GM12878 (cell line): ENCODE measurements at regions not wholly inside any gene's neighbourhood (a gene's known extent, or its start where the extent isn't known, plus 50 kb on each side); places are given as distances from the start of the nearest gene placed in this dataset.

Experiments used
- ATAC-seq: fragments of 200-7000 bp; cut with Tn5 transposase; 3 replicates; pipeline ENCODE4 v1.9.1; 2020; ENCODE audit warnings: mild to moderate bottlenecking, moderate library complexity
- BruUV-seq: library from RNA; stranded (reverse); fragments of 400-500 nt; replicated peaks from 2 replicates; lab custom pipeline; 2021; lab: Mats Ljungman, UMichigan
- CTCF ChIA-PET: fragments of 300-600 bp; sonication (Branson Sonifier 250); formaldehyde crosslinking; extraction: SDS; loops from one replicate; lab custom pipeline; 2021; ENCODE audit warnings: inconsistent platforms; lab: Yijun Ruan, JAX
- POLR2A ChIA-PET: fragments of 350-600 bp; formaldehyde crosslinking; extraction: SDS; loops from one replicate; lab custom pipeline; 2021; ENCODE audit warnings: inconsistent platforms; lab: Charles Lee
- RAD21 ChIA-PET: fragments of 300-600 bp; sonication (Branson Sonifier 250); formaldehyde crosslinking; loops from one replicate; lab custom pipeline; 2023; ENCODE audit warnings: antibody characterized with exemption; ENCODE audit not compliant: unreplicated experiment; lab: Charles Lee
- SMC1A ChIA-PET: fragments of 300-600 bp; sonication (Branson Sonifier 250); formaldehyde crosslinking; loops from one replicate; lab custom pipeline; 2023; ENCODE audit not compliant: unreplicated experiment, uncharacterized antibody; lab: Charles Lee
- DNase-seq: peaks from one replicate; pipeline ENCODE4 v3.0.0-alpha.2; 2011; ENCODE audit warnings: low read depth, low spot score
- FAIRE-seq: peaks from 3 replicates; lab custom pipeline; 2011; peaks lifted over from hg19 to GRCh38; lab: Jason Lieb, UNC
- H2AFZ ChIP-seq: 2 replicates; pipeline ENCODE4 v1.6.0; 2011; ENCODE audit warnings: low read depth, low read length, control low read depth; ENCODE audit not compliant: control insufficient read depth
- H3K27ac ChIP-seq: 2 replicates; pipeline ENCODE4 v1.5.1; 2011; ENCODE audit warnings: control low read depth; ENCODE audit not compliant: control insufficient read depth, insufficient read depth
- H3K27me3 ChIP-seq, 2 experiments: replicated peaks in 1 of 2; 2 replicates each; pipeline versions ENCODE4 v1.6.0 to v1.6.1; 2011; ENCODE audit warnings: low read length in 1 of 2; ENCODE audit not compliant: control insufficient read depth in 2 of 2, insufficient read depth in 2 of 2
- H3K36me3 ChIP-seq, 2 experiments: 2 replicates each; pipeline ENCODE4 v1.5.1; 2011; ENCODE audit warnings: low read length in 1 of 2; ENCODE audit not compliant: control insufficient read depth in 2 of 2, insufficient read depth in 2 of 2
- H3K4me1 ChIP-seq: 2 replicates; pipeline ENCODE4 v1.6.1; 2011; ENCODE audit warnings: mild to moderate bottlenecking, low read length, moderate library complexity, mixed read lengths; ENCODE audit not compliant: control insufficient read depth, insufficient read depth
- H3K4me2 ChIP-seq: 2 replicates; pipeline ENCODE4 v1.6.0; 2011; ENCODE audit warnings: control low read depth; ENCODE audit not compliant: control insufficient read depth, insufficient read depth
- H3K4me3 ChIP-seq: fragments of 200-600 bp; sonication (generic); 2 replicates; pipeline ENCODE4 v1.5.1; 2016
- H3K79me2 ChIP-seq: 2 replicates; pipeline ENCODE4 v1.6.0; 2011; ENCODE audit warnings: low read length; ENCODE audit not compliant: control insufficient read depth, insufficient read depth
- H3K9ac ChIP-seq: 2 replicates; pipeline ENCODE4 v1.8.0; 2011; ENCODE audit warnings: low read length, control low read depth, mixed read lengths; ENCODE audit not compliant: control insufficient read depth, insufficient read depth
- H3K9me3 ChIP-seq: replicated peaks from 3 replicates; pipeline ENCODE4 v1.5.1; 2011; ENCODE audit warnings: mild to moderate bottlenecking, low read length; ENCODE audit not compliant: control insufficient read depth, insufficient read depth
- H4K20me1 ChIP-seq: 2 replicates; pipeline ENCODE4 v1.6.0; 2011; ENCODE audit not compliant: control insufficient read depth, insufficient read depth
- CEBPB ChIP-seq, 2 experiments: fragments of 150-350 bp in 1 of 2; IDR thresholded peaks; 2 replicates each; pipeline ENCODE4 v1.6.1; 2012 to 2014; ENCODE audit warnings: low read depth in 2 of 2, low read length in 2 of 2, borderline replicate concordance in 1 of 2, inconsistent platforms in 1 of 2
- IKZF1 ChIP-seq: fragments of 450-650 bp; conservative IDR thresholded peaks from 2 replicates; pipeline ENCODE4 v1.6.1; 2017; ENCODE audit warnings: antibody characterized with exemption, mild to moderate bottlenecking
- NFYB ChIP-seq: IDR thresholded peaks from 2 replicates; pipeline ENCODE4 v1.6.1; 2011; ENCODE audit warnings: low read depth, mild to moderate bottlenecking, low read length, improper control_type of control experiment, moderate library complexity; ENCODE audit not compliant: insufficient read depth
- POU2F2 ChIP-seq: IDR thresholded peaks from 3 replicates; pipeline ENCODE4 v1.6.1; 2011; ENCODE audit warnings: low read depth, mild to moderate bottlenecking, low read length, borderline replicate concordance
- RUNX3 ChIP-seq: IDR thresholded peaks from 2 replicates; pipeline ENCODE4 v1.6.1; 2012; ENCODE audit warnings: low read length, inconsistent platforms
- SIX5 ChIP-seq: IDR thresholded peaks from 2 replicates; pipeline ENCODE4 v1.6.1; 2011; ENCODE audit warnings: mild to moderate bottlenecking, low read depth, low read length, moderate library complexity; ENCODE audit not compliant: severe bottlenecking
- SMAD1 ChIP-seq: fragments of 450-650 bp; IDR thresholded peaks from 2 replicates; pipeline ENCODE4 v1.6.1; 2018; ENCODE audit warnings: mild to moderate bottlenecking, low read depth; ENCODE audit not compliant: partially characterized antibody
- SP1 ChIP-seq: IDR thresholded peaks from one replicate; pipeline ENCODE4 v1.6.1; 2011; ENCODE audit warnings: low read depth, low read length
- SPI1 ChIP-seq: IDR thresholded peaks from 2 replicates; pipeline ENCODE4 v1.6.1; 2011; ENCODE audit warnings: low read depth, mild to moderate bottlenecking, low read length, moderate library complexity, borderline replicate concordance; ENCODE audit not compliant: insufficient read depth
- STAT1 ChIP-seq: fragments of 450-650 bp; conservative IDR thresholded peaks from 2 replicates; pipeline ENCODE4 v1.6.1; 2014; ENCODE audit warnings: antibody characterized with exemption, mild to moderate bottlenecking
- ZSCAN29 ChIP-seq: fragments of 450-650 bp; IDR thresholded peaks from 2 replicates; pipeline ENCODE4 v1.6.1; 2017; ENCODE audit warnings: mild to moderate bottlenecking, moderate library complexity
- ZZZ3 ChIP-seq: IDR thresholded peaks from 2 replicates; pipeline ENCODE4 v1.6.1; 2011; ENCODE audit warnings: low read depth; ENCODE audit not compliant: control insufficient read depth, insufficient read length
- in situ Hi-C: fragments of 300-500 bp; cut with MboI; formaldehyde crosslinking; loops from 9 replicates; pipeline ENCODE4 v1.14.3; 2018; ENCODE audit warnings: mixed read lengths
- intact Hi-C: fragments of 100-400 bp; cut with micrococcal nuclease; formaldehyde crosslinking; loops from one replicate; pipeline ENCODE4 v1.14.2; 2022; ENCODE audit not compliant: unreplicated experiment
- TF ChIP-seq, protein P1 (sequence below): fragments of 450-650 bp; IDR thresholded peaks from 2 replicates; pipeline ENCODE4 v1.6.1; 2018; ENCODE audit warnings: borderline replicate concordance, mild to moderate bottlenecking; ENCODE audit not compliant: partially characterized antibody
- TF ChIP-seq, protein P2 (sequence below): IDR thresholded peaks from 2 replicates; pipeline ENCODE4 v1.6.1; 2012; ENCODE audit warnings: low read depth, low read length, improper control_type of control experiment
- TF ChIP-seq, protein P3 (sequence below): fragments of 150-350 bp; IDR thresholded peaks from 2 replicates; pipeline ENCODE4 v1.6.1; 2014; ENCODE audit warnings: mild to moderate bottlenecking, low read depth, low read length
- TF ChIP-seq, protein P4 (sequence below): fragments of 450-650 bp; IDR thresholded peaks from 2 replicates; pipeline ENCODE4 v1.6.1; 2016; ENCODE audit warnings: mild to moderate bottlenecking, moderate library complexity, borderline replicate concordance
- TF ChIP-seq, protein P5 (sequence below): IDR thresholded peaks from 2 replicates; pipeline ENCODE4 v1.6.1; 2012; ENCODE audit warnings: low read depth, low read length, improper control_type of control experiment

DNA sequence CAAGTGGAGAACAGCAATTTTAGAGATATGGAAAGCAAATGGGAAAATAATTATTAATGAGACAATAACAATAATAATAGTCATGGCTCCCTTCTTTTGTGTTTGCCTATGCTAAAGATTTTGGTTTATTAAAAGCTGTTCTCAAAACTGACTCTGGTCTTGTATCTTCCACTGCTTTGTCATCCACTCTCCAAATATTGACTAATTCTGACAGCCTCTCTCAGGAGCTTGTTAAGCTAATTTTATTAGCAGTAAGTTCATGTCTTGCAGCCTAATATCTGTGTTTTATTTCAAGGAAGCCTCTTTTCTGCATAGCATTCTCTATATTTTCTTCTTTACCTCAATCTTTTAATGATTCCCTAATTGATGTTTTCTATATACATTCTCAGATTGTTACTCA lies 1419.8 kb downstream of the ARAP2 start:
- DNase-seq: no peak
- ChIA-PET POLR2A (no interaction called here), CTCF (no interaction called here), RAD21 (no interaction called here), SMC1A (no interaction called here)
- ATAC-seq: no peak
- Histone ChIP-seq H3K27ac (no peak overlapping the region), H4K20me1 (no peaks in the 10 kb centered on the region), H3K4me3 (no peak overlapping the region), H3K4me2 (no peak overlapping the region), H3K27me3 (no peaks in the 10 kb centered on the region), H3K9me3 (no peaks in the 10 kb centered on the region), H3K9ac (no peak overlapping the region), H3K36me3 (no peaks in the 10 kb centered on the region), H3K4me1 (no peaks in the 10 kb centered on the region), H2AFZ (no peak overlapping the region), H3K79me2 (no peaks in the 10 kb centered on the region)
- intact Hi-C loops: no loop called here
- BruUV-seq: no TSS peak
- FAIRE-seq: no peak
- TF ChIP-seq NFYB: no peak
- TF ChIP-seq RUNX3: no peak
- TF ChIP-seq, protein P1, sequence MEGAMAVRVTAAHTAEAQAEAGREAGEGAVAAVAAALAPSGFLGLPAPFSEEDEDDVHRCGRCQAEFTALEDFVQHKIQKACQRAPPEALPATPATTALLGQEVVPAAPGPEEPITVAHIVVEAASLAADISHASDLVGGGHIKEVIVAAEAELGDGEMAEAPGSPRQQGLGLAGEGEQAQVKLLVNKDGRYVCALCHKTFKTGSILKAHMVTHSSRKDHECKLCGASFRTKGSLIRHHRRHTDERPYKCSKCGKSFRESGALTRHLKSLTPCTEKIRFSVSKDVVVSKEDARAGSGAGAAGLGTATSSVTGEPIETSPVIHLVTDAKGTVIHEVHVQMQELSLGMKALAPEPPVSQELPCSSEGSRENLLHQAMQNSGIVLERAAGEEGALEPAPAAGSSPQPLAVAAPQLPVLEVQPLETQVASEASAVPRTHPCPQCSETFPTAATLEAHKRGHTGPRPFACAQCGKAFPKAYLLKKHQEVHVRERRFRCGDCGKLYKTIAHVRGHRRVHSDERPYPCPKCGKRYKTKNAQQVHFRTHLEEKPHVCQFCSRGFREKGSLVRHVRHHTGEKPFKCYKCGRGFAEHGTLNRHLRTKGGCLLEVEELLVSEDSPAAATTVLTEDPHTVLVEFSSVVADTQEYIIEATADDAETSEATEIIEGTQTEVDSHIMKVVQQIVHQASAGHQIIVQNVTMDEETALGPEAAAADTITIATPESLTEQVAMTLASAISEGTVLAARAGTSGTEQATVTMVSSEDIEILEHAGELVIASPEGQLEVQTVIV: no peak
- TF ChIP-seq ZSCAN29: no peak
- TF ChIP-seq ZZZ3: no peak
- TF ChIP-seq STAT1: no peak
- TF ChIP-seq, protein P2, sequence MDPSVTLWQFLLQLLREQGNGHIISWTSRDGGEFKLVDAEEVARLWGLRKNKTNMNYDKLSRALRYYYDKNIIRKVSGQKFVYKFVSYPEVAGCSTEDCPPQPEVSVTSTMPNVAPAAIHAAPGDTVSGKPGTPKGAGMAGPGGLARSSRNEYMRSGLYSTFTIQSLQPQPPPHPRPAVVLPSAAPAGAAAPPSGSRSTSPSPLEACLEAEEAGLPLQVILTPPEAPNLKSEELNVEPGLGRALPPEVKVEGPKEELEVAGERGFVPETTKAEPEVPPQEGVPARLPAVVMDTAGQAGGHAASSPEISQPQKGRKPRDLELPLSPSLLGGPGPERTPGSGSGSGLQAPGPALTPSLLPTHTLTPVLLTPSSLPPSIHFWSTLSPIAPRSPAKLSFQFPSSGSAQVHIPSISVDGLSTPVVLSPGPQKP: no peak
- TF ChIP-seq SMAD1: no peak
- TF ChIP-seq IKZF1: no peak
- TF ChIP-seq CEBPB (IDR thresholded peaks at IDR 0.05; ENCODE audit: borderline replicate concordance in 1 of 2, low read depth in 2 of 2, low read length in 2 of 2): no peak
- no peak for TF ChIP-seq SP1
- TF ChIP-seq, protein P3, sequence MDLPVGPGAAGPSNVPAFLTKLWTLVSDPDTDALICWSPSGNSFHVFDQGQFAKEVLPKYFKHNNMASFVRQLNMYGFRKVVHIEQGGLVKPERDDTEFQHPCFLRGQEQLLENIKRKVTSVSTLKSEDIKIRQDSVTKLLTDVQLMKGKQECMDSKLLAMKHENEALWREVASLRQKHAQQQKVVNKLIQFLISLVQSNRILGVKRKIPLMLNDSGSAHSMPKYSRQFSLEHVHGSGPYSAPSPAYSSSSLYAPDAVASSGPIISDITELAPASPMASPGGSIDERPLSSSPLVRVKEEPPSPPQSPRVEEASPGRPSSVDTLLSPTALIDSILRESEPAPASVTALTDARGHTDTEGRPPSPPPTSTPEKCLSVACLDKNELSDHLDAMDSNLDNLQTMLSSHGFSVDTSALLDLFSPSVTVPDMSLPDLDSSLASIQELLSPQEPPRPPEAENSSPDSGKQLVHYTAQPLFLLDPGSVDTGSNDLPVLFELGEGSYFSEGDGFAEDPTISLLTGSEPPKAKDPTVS: no peak
- TF ChIP-seq POU2F2: no peak
- TF ChIP-seq, protein P4, sequence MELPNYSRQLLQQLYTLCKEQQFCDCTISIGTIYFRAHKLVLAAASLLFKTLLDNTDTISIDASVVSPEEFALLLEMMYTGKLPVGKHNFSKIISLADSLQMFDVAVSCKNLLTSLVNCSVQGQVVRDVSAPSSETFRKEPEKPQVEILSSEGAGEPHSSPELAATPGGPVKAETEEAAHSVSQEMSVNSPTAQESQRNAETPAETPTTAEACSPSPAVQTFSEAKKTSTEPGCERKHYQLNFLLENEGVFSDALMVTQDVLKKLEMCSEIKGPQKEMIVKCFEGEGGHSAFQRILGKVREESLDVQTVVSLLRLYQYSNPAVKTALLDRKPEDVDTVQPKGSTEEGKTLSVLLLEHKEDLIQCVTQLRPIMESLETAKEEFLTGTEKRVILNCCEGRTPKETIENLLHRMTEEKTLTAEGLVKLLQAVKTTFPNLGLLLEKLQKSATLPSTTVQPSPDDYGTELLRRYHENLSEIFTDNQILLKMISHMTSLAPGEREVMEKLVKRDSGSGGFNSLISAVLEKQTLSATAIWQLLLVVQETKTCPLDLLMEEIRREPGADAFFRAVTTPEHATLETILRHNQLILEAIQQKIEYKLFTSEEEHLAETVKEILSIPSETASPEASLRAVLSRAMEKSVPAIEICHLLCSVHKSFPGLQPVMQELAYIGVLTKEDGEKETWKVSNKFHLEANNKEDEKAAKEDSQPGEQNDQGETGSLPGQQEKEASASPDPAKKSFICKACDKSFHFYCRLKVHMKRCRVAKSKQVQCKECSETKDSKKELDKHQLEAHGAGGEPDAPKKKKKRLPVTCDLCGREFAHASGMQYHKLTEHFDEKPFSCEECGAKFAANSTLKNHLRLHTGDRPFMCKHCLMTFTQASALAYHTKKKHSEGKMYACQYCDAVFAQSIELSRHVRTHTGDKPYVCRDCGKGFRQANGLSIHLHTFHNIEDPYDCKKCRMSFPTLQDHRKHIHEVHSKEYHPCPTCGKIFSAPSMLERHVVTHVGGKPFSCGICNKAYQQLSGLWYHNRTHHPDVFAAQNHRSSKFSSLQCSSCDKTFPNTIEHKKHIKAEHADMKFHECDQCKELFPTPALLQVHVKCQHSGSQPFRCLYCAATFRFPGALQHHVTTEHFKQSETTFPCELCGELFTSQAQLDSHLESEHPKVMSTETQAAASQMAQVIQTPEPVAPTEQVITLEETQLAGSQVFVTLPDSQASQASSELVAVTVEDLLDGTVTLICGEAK: no peak
- TF ChIP-seq SPI1: no peak
- TF ChIP-seq, protein P5, sequence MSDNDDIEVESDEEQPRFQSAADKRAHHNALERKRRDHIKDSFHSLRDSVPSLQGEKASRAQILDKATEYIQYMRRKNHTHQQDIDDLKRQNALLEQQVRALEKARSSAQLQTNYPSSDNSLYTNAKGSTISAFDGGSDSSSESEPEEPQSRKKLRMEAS: no peak
- no peak for TF ChIP-seq SIX5
- in situ Hi-C loops: no loop called here
